Uterus (tissue), 3 donors: ENCODE measurements at regions not wholly inside any gene's neighbourhood (a gene's known extent, or its start where the extent isn't known, plus 50 kb on each side); places are given as distances from the start of the nearest gene placed in this dataset.

ENCODE experiments used
- DNase-seq, 2 donors: peaks; one replicate each; pipeline ENCODE4 v3.0.0-alpha.2; 2019 to 2020
- H3K27ac ChIP-seq, 2 donors: fragments of 200-600 bp; sonication (generic); 1 replicate in 1 of 2; 2 replicates in 1 of 2; pipeline ENCODE4 v1.5.1; 2016 to 2018
- H3K27me3 ChIP-seq, 2 donors: fragments of 200-600 bp; sonication (generic); one replicate each; pipeline ENCODE4 v1.5.1; 2018 to 2019; ENCODE audit warnings: control low read depth in 1 of 2
- H3K36me3 ChIP-seq, 2 donors: fragments of 200-600 bp; sonication (generic); one replicate each; pipeline ENCODE4 v1.5.1; 2019; ENCODE audit warnings: control low read depth in 1 of 2
- H3K4me1 ChIP-seq, 2 donors: fragments of 200-600 bp; sonication (generic); one replicate each; pipeline ENCODE4 v1.5.1; 2018 to 2019; ENCODE audit warnings: control low read depth in 1 of 2
- H3K4me3 ChIP-seq, 2 donors: fragments of 200-600 bp; sonication (generic); 1 replicate in 1 of 2; 2 replicates in 1 of 2; pipeline ENCODE4 v1.5.1; 2018 to 2019; ENCODE audit warnings: mild to moderate bottlenecking in 1 of 2
- H3K9me3 ChIP-seq, 2 donors: fragments of 200-600 bp; sonication (generic); one replicate each; pipeline ENCODE4 v1.5.1; 2019; ENCODE audit warnings: control low read depth in 1 of 2
- POLR2A ChIP-seq, 2 donors: fragments of 450-650 bp; IDR thresholded peaks; one replicate each; pipeline ENCODE4 v1.6.1; 2016; ENCODE audit warnings: antibody characterized with exemption in 2 of 2, mild to moderate bottlenecking in 1 of 2, moderate library complexity in 1 of 2
- intact Hi-C: fragments of 100-400 bp; cut with DNase I; formaldehyde crosslinking; loops from one replicate; pipeline ENCODE4 v1.15.1; 2023; ENCODE audit warnings: low total_unique reads
- TF ChIP-seq, protein P1 (sequence below), 4 experiments: fragments of 200-600 bp in 2 of 4; fragments of 450-650 bp in 2 of 4; sonication (generic) in 2 of 4; IDR thresholded peaks; one replicate each; pipeline ENCODE4 v1.5.1; 2016 to 2019; ENCODE audit warnings: antibody characterized with exemption in 4 of 4, mild to moderate bottlenecking in 2 of 4, moderate library complexity in 1 of 4
- donor health status: DM: yes; HTN: yes; CAD: no.

DNA sequence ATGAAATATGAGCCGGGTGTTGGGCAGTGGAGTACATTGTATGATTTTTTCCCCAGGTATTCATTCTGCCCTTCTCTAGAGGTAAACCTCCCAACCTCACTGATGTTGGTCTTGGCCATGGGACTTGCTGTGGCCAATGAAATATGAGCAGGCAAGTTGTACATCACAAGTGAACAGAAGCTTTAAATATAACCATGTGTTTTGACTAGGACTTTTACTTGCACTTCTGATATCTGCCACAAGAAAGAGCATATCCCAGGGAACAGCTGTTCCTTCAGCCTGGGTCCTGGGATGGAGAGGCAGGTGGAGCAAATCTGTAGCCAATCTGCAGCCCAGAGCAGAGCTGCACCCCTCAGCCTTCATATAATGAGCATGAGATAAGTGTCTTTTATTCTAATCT lies 109.8 kb upstream of the PALS2 start:
- Histone ChIP-seq H3K9me3 (no peaks in the 10 kb centered on the region), H3K36me3 (no peaks in the 10 kb centered on the region), H3K4me3 (no peak overlapping the region), H3K27me3 (no peaks in the 10 kb centered on the region), H3K4me1 (no peaks in the 10 kb centered on the region), H3K27ac (no peak overlapping the region)
- intact Hi-C loops = no loop called here
- DNase-seq = no peak
- TF ChIP-seq, protein P1, sequence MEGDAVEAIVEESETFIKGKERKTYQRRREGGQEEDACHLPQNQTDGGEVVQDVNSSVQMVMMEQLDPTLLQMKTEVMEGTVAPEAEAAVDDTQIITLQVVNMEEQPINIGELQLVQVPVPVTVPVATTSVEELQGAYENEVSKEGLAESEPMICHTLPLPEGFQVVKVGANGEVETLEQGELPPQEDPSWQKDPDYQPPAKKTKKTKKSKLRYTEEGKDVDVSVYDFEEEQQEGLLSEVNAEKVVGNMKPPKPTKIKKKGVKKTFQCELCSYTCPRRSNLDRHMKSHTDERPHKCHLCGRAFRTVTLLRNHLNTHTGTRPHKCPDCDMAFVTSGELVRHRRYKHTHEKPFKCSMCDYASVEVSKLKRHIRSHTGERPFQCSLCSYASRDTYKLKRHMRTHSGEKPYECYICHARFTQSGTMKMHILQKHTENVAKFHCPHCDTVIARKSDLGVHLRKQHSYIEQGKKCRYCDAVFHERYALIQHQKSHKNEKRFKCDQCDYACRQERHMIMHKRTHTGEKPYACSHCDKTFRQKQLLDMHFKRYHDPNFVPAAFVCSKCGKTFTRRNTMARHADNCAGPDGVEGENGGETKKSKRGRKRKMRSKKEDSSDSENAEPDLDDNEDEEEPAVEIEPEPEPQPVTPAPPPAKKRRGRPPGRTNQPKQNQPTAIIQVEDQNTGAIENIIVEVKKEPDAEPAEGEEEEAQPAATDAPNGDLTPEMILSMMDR (IDR thresholded peaks at IDR 0.05) = no peak
- TF ChIP-seq POLR2A (IDR thresholded peaks at IDR 0.05) = no peak

DNA sequence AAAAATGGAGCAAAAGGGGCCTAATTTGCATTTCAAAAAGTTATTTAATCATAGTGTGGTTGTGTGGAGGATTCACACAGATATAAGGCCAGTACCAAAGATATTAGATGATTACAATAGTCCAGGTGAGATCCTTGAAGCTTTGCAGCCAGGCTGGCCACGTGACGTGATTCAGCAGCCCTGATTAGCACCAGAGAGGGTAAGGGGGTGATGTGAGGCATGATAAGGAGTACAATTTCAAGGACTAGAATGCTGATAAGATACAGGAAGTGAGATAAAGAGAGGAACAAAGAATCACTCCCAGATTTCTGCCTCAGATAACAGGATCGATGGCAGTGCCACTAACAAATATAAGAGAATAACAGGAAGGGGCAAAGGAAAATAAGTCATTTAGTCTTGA lies 108.4 kb upstream of the PALS2 start:
- no peak for TF ChIP-seq POLR2A (IDR thresholded peaks at IDR 0.05)
- TF ChIP-seq, protein P1 (IDR thresholded peaks at IDR 0.05) = no peak
- intact Hi-C loops = no loop called here
- Histone ChIP-seq H3K4me3 (no peak overlapping the region), H3K4me1 (no peaks in the 10 kb centered on the region), H3K27me3 (no peaks in the 10 kb centered on the region), H3K9me3 (no peaks in the 10 kb centered on the region), H3K36me3 (no peaks in the 10 kb centered on the region), H3K27ac (no peak overlapping the region)
- DNase-seq = no peak

DNA sequence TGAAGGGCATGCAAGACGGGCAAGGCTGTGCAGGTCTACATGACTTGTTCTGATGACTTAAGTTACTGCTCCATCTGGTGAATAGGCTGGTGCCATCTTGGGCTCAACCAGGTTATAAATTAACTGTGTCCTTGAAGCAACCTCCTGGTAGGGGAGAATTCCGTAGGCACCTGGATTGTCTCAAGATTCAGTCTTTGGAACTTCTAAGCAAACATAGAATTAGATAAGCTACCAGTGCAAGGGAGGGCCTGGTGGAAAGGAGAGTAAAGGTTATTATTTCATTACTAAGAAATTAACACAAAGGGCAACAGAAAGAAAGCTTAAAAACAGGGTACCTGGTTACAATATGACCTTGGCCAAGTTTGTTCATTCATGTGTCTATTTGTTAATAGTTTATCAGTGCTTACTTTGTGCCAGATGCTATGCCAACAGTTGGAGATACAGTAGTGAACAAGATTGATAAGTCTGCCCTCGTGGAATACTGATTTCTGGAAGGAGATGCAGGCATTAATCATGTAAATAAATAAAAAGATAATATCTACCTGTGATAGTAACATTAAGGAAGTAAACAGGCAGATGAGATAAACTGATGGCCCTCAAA lies 107.0 kb upstream of the PALS2 start:
- TF ChIP-seq POLR2A (IDR thresholded peaks at IDR 0.05) = no peak
- TF ChIP-seq, protein P1 (IDR thresholded peaks at IDR 0.05) = no peak
- intact Hi-C loops = no loop called here
- no peak for DNase-seq
- Histone ChIP-seq H3K9me3 (no peaks in the 10 kb centered on the region), H3K4me3 (no peak overlapping the region), H3K27ac (no peak overlapping the region), H3K36me3 (no peaks in the 10 kb centered on the region), H3K4me1 (no peaks in the 10 kb centered on the region), H3K27me3 (no peaks in the 10 kb centered on the region)

DNA sequence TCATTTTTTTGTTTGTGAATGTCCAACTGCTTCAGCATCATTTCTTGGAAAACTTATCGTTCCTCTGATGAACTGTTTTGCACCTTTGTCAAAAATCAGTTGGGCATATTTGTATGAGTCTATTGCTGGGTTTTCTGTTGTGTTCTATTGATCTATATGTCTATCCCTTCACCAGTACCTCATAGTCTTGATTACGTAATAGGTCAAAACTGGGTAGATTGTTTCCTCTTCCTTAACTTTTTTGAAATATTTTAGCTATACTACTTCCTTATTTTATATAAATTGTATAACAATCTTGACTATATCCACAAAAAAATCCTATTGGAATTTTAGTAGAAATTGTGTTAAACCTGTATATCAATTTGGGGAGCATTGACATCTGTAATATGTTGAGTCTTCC lies 104.1 kb upstream of the PALS2 start:
- H3K27ac ChIP-seq = no peak overlapping the region
- H3K9me3 ChIP-seq = no peaks in the 10 kb centered on the region
- no peak overlapping the region for H3K4me3 ChIP-seq
- no peaks in the 10 kb centered on the region for H3K27me3 ChIP-seq
- H3K4me1 ChIP-seq = no peaks in the 10 kb centered on the region
- intact Hi-C loops = no loop called here
- DNase-seq = no peak
- TF ChIP-seq, protein P1 (IDR thresholded peaks at IDR 0.05) = no peak
- TF ChIP-seq POLR2A (IDR thresholded peaks at IDR 0.05) = no peak
- H3K36me3 ChIP-seq = no peaks in the 10 kb centered on the region

DNA sequence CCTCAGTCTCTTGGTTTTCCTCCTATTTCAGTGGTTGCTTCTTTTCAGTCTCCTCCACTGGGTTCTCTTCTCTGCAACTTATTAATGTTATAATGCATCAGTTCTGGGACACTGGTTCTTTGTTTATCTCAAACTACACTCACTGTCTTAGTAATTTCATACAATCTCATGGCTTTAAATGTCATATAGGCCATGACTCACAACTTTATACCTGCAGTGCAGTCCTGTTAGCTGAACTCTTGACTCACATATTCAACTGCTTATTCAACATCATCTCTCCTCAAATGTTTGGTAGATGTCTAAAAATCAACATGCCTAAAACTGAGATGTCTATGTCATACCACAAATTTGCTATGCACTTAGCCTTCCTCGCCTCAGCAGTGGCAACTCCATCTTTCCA lies 101.2 kb upstream of the PALS2 start:
- no peak for DNase-seq
- TF ChIP-seq, protein P1 (IDR thresholded peaks at IDR 0.05) = no peak
- no peak for TF ChIP-seq POLR2A (IDR thresholded peaks at IDR 0.05)
- Histone ChIP-seq H3K36me3 (no peaks in the 10 kb centered on the region), H3K4me1 (no peaks in the 10 kb centered on the region), H3K27ac (no peak overlapping the region), H3K27me3 (no peaks in the 10 kb centered on the region), H3K9me3 (no peaks in the 10 kb centered on the region), H3K4me3 (no peak overlapping the region)
- intact Hi-C loops = no loop called here
